BJ (cell line): ENCODE measurements at regions not wholly inside any gene's neighbourhood (a gene's known extent, or its start where the extent isn't known, plus 50 kb on each side); places are given as distances from the start of the nearest gene placed in this dataset.

Experiments used
- CTCF ChIA-PET: fragments of 350-600 bp; formaldehyde crosslinking; extraction: SDS; loops from one replicate; lab custom pipeline; 2021; ENCODE audit warnings: antibody characterized with exemption, inconsistent platforms; lab: Yijun Ruan, JAX
- POLR2A ChIA-PET: fragments of 300-600 bp; sonication (Branson Sonifier 250); formaldehyde crosslinking; extraction: SDS; loops from one replicate; lab custom pipeline; 2021; ENCODE audit warnings: antibody characterized with exemption; lab: Charles Lee
- DNase-seq: peaks from one replicate; pipeline ENCODE4 v3.0.0-alpha.2; 2011; ENCODE audit warnings: low read depth
- H3K27me3 ChIP-seq: 2 replicates; pipeline ENCODE4 v1.6.0; 2011; ENCODE audit warnings: low read length; ENCODE audit not compliant: control insufficient read depth, insufficient read depth
- H3K36me3 ChIP-seq: 2 replicates; pipeline ENCODE4 v1.5.1; 2011; ENCODE audit warnings: low read length; ENCODE audit not compliant: control insufficient read depth, insufficient read depth
- H3K4me3 ChIP-seq: 2 replicates; pipeline ENCODE4 v1.5.1; 2011; ENCODE audit warnings: low read depth, mild to moderate bottlenecking, control low read depth, low read length
- TF ChIP-seq, protein P1 (sequence below): IDR thresholded peaks from 2 replicates; pipeline ENCODE4 v1.5.1; 2011; ENCODE audit warnings: low read depth, mild to moderate bottlenecking, control low read depth, inconsistent platforms, low read length, moderate library complexity; ENCODE audit not compliant: insufficient read depth

DNA sequence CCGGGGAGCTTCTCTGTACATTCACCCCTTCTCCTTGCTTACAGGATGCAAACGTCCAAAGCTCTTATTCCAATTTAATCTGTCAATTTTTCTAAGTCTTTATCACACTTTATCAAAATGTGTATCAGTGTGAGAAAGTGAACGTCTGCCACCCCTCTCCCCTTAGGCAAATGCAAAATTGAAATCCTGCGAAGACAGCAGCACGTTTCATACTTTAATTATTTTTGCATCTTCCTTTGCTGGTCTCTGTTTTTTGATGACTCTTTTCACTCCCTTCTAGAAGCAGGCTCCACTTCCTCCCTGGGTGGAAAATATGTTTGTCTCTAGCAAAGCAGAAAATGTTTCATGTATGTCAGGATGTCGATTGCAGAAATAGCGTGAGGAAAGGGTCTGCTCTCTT, 576.5 kb upstream of the BRINP1 start:
- Histone ChIP-seq H3K27me3 (no peaks in the 10 kb centered on the region), H3K4me3 (no peak overlapping the region), H3K36me3 (no peaks in the 10 kb centered on the region)
- TF ChIP-seq, protein P1, sequence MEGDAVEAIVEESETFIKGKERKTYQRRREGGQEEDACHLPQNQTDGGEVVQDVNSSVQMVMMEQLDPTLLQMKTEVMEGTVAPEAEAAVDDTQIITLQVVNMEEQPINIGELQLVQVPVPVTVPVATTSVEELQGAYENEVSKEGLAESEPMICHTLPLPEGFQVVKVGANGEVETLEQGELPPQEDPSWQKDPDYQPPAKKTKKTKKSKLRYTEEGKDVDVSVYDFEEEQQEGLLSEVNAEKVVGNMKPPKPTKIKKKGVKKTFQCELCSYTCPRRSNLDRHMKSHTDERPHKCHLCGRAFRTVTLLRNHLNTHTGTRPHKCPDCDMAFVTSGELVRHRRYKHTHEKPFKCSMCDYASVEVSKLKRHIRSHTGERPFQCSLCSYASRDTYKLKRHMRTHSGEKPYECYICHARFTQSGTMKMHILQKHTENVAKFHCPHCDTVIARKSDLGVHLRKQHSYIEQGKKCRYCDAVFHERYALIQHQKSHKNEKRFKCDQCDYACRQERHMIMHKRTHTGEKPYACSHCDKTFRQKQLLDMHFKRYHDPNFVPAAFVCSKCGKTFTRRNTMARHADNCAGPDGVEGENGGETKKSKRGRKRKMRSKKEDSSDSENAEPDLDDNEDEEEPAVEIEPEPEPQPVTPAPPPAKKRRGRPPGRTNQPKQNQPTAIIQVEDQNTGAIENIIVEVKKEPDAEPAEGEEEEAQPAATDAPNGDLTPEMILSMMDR = no peak
- DNase-seq = no peak
- POLR2A ChIA-PET = no interaction called here
- CTCF ChIA-PET = interaction anchor here (1.0 to 1.1 kb wide), 2 partner anchors 17 to 377 kb away, joined by 3 read pairs; no protein-coding TSS in a partner anchor

DNA sequence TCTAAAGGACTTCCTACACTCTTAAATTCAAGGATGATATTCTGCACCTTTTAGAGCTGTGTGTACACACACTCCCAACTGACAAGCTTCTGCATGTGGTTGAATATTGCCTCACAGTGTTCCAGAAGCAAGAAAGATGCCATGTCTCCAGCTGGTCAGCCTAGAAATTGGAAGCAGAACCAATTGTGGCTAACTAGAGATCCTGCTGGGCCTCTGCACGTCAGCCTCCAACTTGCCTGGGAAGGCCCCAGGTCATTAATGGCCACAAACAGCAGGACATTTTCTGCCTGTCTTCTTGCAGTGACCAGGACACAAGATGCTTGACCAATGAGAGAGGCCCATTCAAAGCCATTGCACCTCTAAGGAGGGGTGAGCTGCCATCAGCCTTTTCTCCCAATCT, 571.9 kb upstream of the BRINP1 start:
- TF ChIP-seq, protein P1 = no peak
- no peak for DNase-seq
- Histone ChIP-seq H3K4me3 (no peak overlapping the region), H3K36me3 (no peaks in the 10 kb centered on the region), H3K27me3 (no peaks in the 10 kb centered on the region)
- ChIA-PET POLR2A (no interaction called here), CTCF (interaction anchor here (1.3 kb wide), 3 partner anchors 14 to 385 kb away, joined by 3 to 4 read pairs (median 3); no protein-coding TSS in a partner anchor)

DNA sequence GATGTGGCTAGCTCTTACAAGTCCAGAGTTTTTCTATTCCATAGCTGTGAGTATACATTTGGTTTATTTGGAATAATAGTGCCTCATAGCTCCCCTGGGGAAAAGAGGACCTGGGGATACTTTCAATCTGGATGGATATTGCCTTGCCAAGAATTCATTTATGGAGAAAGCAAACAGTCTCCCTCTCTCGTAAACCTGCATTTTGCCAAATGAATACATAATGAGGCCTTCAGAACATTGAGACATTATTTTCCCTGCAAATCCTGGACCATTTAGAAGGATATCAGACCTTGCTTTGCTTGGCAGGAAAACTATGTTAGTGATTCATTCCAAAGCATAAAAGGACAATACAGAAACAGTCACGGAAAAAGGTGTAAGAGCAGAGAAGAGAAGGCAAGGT, 569.6 kb upstream of the BRINP1 start:
- POLR2A ChIA-PET = no interaction called here
- CTCF ChIA-PET = no interaction called here
- no peaks in the 10 kb centered on the region for H3K27me3 ChIP-seq
- TF ChIP-seq, protein P1 = no peak
- DNase-seq = peak; percentile 21
- H3K36me3 ChIP-seq = no peaks in the 10 kb centered on the region
- no peak overlapping the region for H3K4me3 ChIP-seq

DNA sequence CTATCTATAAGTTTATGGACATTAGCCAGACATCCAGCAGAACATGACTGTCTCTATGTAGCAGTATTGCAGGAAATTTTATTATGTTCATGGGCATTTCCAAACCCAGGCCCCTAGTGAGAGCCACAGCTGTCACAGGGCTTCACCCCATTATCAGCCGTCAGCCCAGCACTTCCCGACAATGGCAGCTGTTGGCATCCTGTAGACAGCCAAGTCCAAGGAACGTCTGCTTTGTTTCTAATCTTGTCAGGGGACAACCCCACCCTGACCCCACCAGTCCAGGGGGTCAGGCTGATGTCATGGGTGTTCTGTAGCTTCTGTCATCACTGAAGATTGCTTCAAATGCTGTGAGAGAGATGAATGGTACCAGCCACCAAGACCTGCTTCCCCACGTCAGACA, 565.3 kb upstream of the BRINP1 start:
- ChIA-PET POLR2A (no interaction called here), CTCF (interaction anchor here (1.0 kb wide), 1 partner anchor 10 kb away, joined by 4 read pairs; no protein-coding TSS in a partner anchor)
- Histone ChIP-seq H3K36me3 (no peaks in the 10 kb centered on the region), H3K27me3 (no peaks in the 10 kb centered on the region), H3K4me3 (no peak overlapping the region)
- TF ChIP-seq, protein P1 = no peak
- DNase-seq = no peak

DNA sequence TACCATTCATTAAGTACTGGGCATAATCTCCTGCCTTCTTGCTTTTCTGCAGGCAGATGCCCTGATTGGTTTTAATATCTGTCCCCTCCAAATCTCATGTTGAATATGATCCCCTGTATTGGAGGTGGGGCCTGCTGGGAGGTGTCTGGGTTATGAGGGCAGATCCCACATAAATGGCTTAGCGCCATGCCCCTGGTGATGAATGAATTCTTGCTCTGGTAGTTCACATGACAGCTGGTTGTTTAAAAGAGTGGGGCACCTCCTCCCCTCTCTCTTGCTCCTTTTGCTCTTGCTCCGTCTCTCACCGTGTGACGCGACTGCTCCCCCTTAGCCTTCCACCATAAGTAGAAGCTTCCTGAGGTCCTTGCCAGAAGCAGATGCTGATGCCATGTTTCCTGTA, 564.0 kb upstream of the BRINP1 start:
- TF ChIP-seq, protein P1 = no peak
- POLR2A ChIA-PET = no interaction called here
- DNase-seq = no peak
- Histone ChIP-seq H3K4me3 (no peak overlapping the region), H3K27me3 (no peaks in the 10 kb centered on the region), H3K36me3 (no peaks in the 10 kb centered on the region)
- CTCF ChIA-PET = no interaction called here
